HEK293 (cell line): ENCODE measurements at regions not wholly inside any gene's neighbourhood (a gene's known extent, or its start where the extent isn't known, plus 50 kb on each side); places are given as distances from the start of the nearest gene placed in this dataset.

Experiments
- CTCF ChIA-PET: fragments of 350-600 bp; formaldehyde crosslinking; extraction: SDS; loops from one replicate; lab custom pipeline; 2021; ENCODE audit warnings: antibody characterized with exemption; lab: Yijun Ruan, JAX
- POLR2A ChIA-PET: fragments of 300-600 bp; formaldehyde crosslinking; extraction: SDS; loops from one replicate; lab custom pipeline; 2020; ENCODE audit warnings: antibody characterized with exemption, inconsistent platforms; lab: Yijun Ruan, JAX
- H3K27ac ChIP-seq: fragments of 200-500 bp; sonication (Bioruptor generic); 2 replicates; pipeline ENCODE4 v1.5.1; 2014; ENCODE audit warnings: low read depth, low read length, control low read depth, inconsistent platforms; ENCODE audit errors: extremely low read depth
- H3K36me3 ChIP-seq, 2 experiments: fragments of 200-500 bp in 1 of 2; sonication (Bioruptor generic) in 1 of 2; 1 replicate in 1 of 2; 2 replicates in 1 of 2; pipeline ENCODE4 v1.5.1; 2014 to 2017; ENCODE audit warnings: inconsistent platforms in 2 of 2, low read length in 2 of 2; ENCODE audit not compliant: control insufficient read depth in 2 of 2, insufficient read depth in 1 of 2
- H3K4me1 ChIP-seq: fragments of 200-500 bp; sonication (Bioruptor generic); 2 replicates; pipeline ENCODE4 v1.5.1; 2014; ENCODE audit warnings: mild to moderate bottlenecking, low read length, inconsistent platforms; ENCODE audit not compliant: control insufficient read depth, insufficient read depth
- H3K4me3 ChIP-seq: 2 replicates; pipeline ENCODE4 v1.5.1; 2011; ENCODE audit warnings: low read depth, mild to moderate bottlenecking, control low read depth, low read length, moderate library complexity
- H3K9me3 ChIP-seq: fragments of 200-500 bp; sonication (Bioruptor generic); 2 replicates; pipeline ENCODE4 v1.5.1; 2014; ENCODE audit warnings: low read depth, low read length, inconsistent platforms; ENCODE audit not compliant: control insufficient read depth, insufficient read depth
- PRDM1 ChIP-seq: fragments of 450-650 bp; formaldehyde crosslinking; IDR thresholded peaks from 2 replicates; pipeline ENCODE4; 2016; ENCODE audit warnings: missing biosample characterization, missing genetic modification characterization
- PRDM4 ChIP-seq: fragments of 450-650 bp; formaldehyde crosslinking; IDR thresholded peaks from 2 replicates; pipeline ENCODE4 v1.5.1; 2017; ENCODE audit warnings: missing biosample characterization, missing genetic modification characterization
- PRDM6 ChIP-seq: fragments of 450-650 bp; formaldehyde crosslinking; IDR thresholded peaks from 2 replicates; pipeline ENCODE4 v1.5.1; 2017; ENCODE audit warnings: missing biosample characterization, missing genetic modification characterization
- SCRT1 ChIP-seq: fragments of 450-650 bp; formaldehyde crosslinking; IDR thresholded peaks from 2 replicates; pipeline ENCODE4 v1.5.1; 2016; ENCODE audit warnings: missing biosample characterization, missing genetic modification characterization, borderline replicate concordance
- ZBTB11 ChIP-seq: fragments of 450-650 bp; formaldehyde crosslinking; conservative IDR thresholded peaks from 2 replicates; pipeline ENCODE4 v1.5.1; 2016; ENCODE audit warnings: low read depth, missing biosample characterization, missing genetic modification characterization
- ZEB2 ChIP-seq: fragments of 450-650 bp; formaldehyde crosslinking; IDR thresholded peaks from 2 replicates; pipeline ENCODE4 v1.5.1; 2016; ENCODE audit warnings: missing biosample characterization, missing genetic modification characterization
- ZIC2 ChIP-seq: fragments of 450-650 bp; formaldehyde crosslinking; IDR thresholded peaks from 2 replicates; pipeline ENCODE4 v1.5.1; 2016; ENCODE audit warnings: missing biosample characterization, missing genetic modification characterization
- ZNF157 ChIP-seq: fragments of 450-650 bp; formaldehyde crosslinking; IDR thresholded peaks from 2 replicates; pipeline ENCODE4 v1.5.1; 2016; ENCODE audit warnings: missing biosample characterization, missing genetic modification characterization
- ZNF169 ChIP-seq: fragments of 450-650 bp; formaldehyde crosslinking; IDR thresholded peaks from 2 replicates; pipeline ENCODE4 v1.5.1; 2016; ENCODE audit warnings: missing biosample characterization, missing genetic modification characterization
- ZNF175 ChIP-seq: fragments of 450-650 bp; formaldehyde crosslinking; IDR thresholded peaks from 2 replicates; pipeline ENCODE4 v1.5.1; 2016; ENCODE audit warnings: missing biosample characterization, missing genetic modification characterization
- ZNF2 ChIP-seq: fragments of 450-650 bp; formaldehyde crosslinking; IDR thresholded peaks from 2 replicates; pipeline ENCODE4 v1.5.1; 2016; ENCODE audit warnings: missing biosample characterization, missing genetic modification characterization
- ZNF398 ChIP-seq: fragments of 450-650 bp; formaldehyde crosslinking; IDR thresholded peaks from 2 replicates; pipeline ENCODE4 v1.5.1; 2017; ENCODE audit warnings: missing biosample characterization, missing genetic modification characterization
- ZNF488 ChIP-seq: fragments of 450-650 bp; formaldehyde crosslinking; IDR thresholded peaks from 2 replicates; pipeline ENCODE4 v1.5.1; 2016; ENCODE audit warnings: missing biosample characterization, missing genetic modification characterization
- ZNF560 ChIP-seq: fragments of 450-650 bp; formaldehyde crosslinking; IDR thresholded peaks from 2 replicates; pipeline ENCODE4 v1.5.1; 2017; ENCODE audit warnings: missing biosample characterization, missing genetic modification characterization, borderline replicate concordance
- ZNF600 ChIP-seq: fragments of 450-650 bp; formaldehyde crosslinking; IDR thresholded peaks from 2 replicates; pipeline ENCODE4 v1.5.1; 2016; ENCODE audit warnings: missing biosample characterization, missing genetic modification characterization
- ZNF626 ChIP-seq: fragments of 450-650 bp; sonication (Bioruptor Pico); formaldehyde crosslinking; IDR thresholded peaks from 2 replicates; pipeline ENCODE4 v1.5.1; 2018; ENCODE audit warnings: missing biosample characterization, missing genetic modification characterization, inconsistent platforms
- ZNF670 ChIP-seq: fragments of 450-650 bp; formaldehyde crosslinking; IDR thresholded peaks from 2 replicates; pipeline ENCODE4 v1.5.1; 2016; ENCODE audit warnings: missing biosample characterization, missing genetic modification characterization, low read depth
- ZNF76 ChIP-seq: fragments of 450-650 bp; formaldehyde crosslinking; IDR thresholded peaks from 2 replicates; pipeline ENCODE4; 2016; ENCODE audit warnings: low read depth, missing biosample characterization, missing genetic modification characterization, borderline replicate concordance

GRCh38 chr22:27434898-27435297, 366.7 kb downstream of the MN1 start (continued):
- TF ChIP-seq PRDM4 (tag by site-specific recombination) (no peak), ZNF398 (tag by site-specific recombination) (no peak)

- no peaks in the 10 kb centered on the region; the same call in 1 of the 2 replicates for H3K9me3 ChIP-seq
- H3K4me1 ChIP-seq: no peaks in the 10 kb centered on the region
- no peak overlapping the region for H3K4me3 ChIP-seq
- ChIA-PET CTCF (no interaction called here), POLR2A (interaction anchor here (0.7 kb wide), 1 partner anchor 598 kb away, joined by 4 read pairs; no protein-coding TSS in a partner anchor)
- no peak overlapping the region for H3K27ac ChIP-seq
- TF ChIP-seq ZIC2 (tag by site-specific recombination) (no peak), SCRT1 (tag by site-specific recombination) (no peak), PRDM1 (no peak), ZNF169 (tag by site-specific recombination) (no peak), ZNF670 (no peak), ZNF157 (tag by site-specific recombination) (no peak), ZNF626 (tag by site-specific recombination) (no peak), ZNF600 (no peak), ZEB2 (no peak), ZNF76 (tag by site-specific recombination) (no peak), ZNF2 (tag by site-specific recombination) (no peak), ZNF488 (tag by site-specific recombination) (no peak), ZNF560 (tag by site-specific recombination) (no peak), PRDM6 (no peak), ZNF175 (tag by site-specific recombination) (no peak), ZBTB11 (tag by site-specific recombination) (no peak)
- H3K36me3 ChIP-seq: no peaks in the 10 kb centered on the region
Measured at GRCh38 chr22:27435844-27436576, 365.5 kb downstream of the MN1 start.
